NCI-H446 (cell line): ENCODE measurements at regions not wholly inside any gene's neighbourhood (a gene's known extent, or its start where the extent isn't known, plus 50 kb on each side); places are given as distances from the start of the nearest gene placed in this dataset.
"Not testable (repeated sequence)": the region's sequence is repeated elsewhere in the genome, so short reads cannot be mapped to it uniquely, and the experiment has no call there.

ENCODE experiments used
- DNase-seq, 2 experiments: peaks; one replicate each; lab custom pipeline; 2025; lab: John Stamatoyannopoulos, UW

DNA sequence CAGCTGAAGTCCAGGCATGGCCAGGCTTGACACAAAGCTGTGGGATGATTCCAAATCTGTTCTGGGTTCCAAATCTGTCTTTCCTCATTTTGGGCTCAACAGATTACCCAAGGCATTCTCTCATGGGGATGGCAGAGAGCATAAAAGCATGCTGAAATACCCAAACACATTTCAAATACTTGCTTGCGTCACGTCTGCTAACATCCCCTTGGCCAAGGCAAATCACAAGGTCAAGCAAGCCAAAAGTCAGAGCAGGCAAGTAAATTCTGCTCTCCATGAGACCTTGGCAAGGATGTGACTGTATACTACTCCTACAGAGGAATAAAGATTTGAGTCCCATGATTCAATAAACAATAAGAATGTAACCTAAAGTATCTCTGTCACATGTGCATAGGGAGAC, 306.7 kb downstream of the EPB41L4A start:
- no peak for DNase-seq

DNA sequence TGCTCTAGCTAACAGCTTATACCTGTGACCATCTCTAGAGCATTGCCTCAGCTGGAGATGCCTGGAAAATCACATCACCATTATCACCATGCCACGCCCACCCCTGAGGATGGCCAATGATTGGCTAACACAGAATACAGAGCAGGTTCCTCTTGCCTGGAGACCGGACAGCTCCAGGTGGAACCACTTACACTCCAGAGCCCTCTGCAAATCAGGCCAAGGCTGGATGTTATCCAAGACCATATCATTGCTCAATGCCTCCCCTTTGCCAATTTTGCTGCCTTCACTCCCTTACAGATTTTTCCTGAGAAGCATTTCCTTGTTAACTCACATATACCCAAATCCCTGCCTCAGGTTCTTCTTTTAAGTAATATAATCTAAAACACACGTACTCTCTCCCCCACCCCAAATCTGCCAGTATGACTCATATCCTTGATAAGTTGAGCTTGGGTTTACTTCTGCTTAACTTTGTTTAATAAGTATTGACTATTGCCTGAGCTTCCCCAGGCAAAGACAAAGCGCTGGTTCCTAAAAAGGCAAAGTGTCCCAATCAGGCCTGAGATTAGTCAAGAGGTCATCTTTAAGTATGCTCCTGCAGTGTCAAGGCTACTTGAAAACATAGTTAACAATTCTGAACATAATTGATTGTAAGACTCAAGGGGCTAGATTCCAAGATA, 309.6 kb downstream of the EPB41L4A start:
- peak in 1 of 2 experiments; percentile 36 for DNase-seq

DNA sequence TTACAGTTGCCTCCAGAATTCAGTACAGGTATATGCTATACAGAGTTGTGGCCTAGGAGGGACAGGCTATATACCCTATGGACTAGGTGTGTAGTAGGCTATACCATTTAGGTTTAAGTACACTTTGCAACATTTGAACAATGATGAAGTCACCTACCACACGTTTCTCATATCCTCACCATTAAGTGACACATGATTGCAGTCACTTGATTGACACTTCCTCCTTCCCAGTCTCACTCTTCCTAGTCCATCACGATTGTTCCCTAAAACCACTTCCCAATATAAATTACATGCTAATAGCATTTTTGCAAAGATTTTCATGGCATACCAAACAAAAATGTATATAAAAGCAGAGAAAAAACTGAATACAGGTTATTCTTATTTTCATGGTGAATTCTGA, 312.2 kb downstream of the EPB41L4A start:
- DNase-seq, result no peak

DNA sequence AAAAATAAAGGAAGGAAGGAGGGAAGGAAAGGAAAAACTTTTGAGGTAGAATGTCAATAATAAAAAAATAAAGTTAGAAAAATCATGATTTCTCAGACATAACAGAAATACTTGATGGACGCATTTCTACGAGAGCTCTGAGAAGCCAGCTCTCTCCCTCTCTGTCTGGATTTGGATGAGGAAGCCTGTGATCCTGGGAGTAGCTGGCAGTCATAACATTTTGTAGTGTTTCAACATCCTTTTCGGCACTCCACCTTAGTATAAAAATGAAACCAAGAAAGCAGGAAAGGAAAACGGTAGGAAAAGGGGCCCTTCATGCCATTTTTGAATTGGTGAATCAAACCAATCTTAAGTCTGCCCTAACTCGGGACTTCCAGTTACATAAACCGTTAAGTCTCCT, 321.3 kb downstream of the EPB41L4A start:
- no peak for DNase-seq

DNA sequence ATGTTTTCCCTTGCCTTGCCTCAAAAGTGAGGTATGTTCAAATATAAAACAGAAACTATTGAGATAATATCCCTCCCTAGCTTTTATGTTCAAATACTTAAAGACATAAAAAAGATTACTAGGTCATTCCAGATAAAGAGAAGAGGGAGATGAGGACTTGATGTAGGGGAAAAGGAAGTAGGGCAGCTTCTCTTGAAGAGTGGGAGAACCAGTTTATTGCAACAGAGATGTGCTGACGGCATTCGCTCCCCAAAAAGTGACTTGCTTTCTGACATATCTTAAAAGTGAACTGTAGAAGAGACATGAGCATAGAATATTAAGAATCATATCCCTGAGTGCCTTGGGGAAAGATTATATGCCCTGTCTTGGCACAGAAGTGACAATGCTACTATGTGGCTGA, 330.2 kb upstream of the NREP start:
- DNase-seq, result no peak

DNA sequence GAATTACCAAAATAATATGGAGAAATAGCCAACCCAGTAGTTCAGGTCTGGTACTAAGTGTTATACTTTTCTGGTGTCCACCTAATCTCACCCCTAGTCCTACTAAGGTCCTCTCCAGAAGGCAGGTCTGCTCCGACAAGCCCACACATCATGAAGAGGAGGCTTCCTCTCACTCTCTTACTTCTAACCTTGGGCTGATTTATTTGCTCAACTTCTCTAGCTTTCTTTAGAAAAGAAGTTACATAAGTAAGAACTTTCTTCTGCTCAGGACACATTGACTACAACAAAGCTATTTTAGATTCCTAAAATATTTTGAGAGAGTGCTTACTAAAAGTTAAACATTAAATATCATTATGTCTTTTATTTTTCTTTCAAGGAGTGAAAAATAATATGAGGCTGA, 329.7 kb upstream of the NREP start:
- peak in 1 of 2 experiments; percentile 0 for DNase-seq

DNA sequence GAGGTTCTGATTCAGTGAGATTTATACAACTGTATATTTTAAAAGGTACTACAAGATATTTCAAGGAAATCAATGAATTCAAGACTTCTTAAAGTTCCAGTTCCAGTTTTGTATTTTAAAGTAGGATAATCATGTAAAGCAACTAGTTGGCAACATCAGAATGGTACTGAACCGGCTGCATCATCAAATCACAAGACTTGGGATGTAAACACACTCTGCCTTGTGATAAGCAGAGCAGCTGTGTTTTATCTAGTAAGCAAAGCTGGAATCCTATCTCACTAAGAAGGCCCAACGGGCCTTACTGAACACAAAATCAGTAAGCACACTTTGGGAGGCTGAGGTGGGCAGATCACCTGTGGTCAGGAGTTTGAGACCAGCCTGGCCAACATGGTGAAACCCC, 327.2 kb upstream of the NREP start:
- DNase-seq, result no peak

DNA sequence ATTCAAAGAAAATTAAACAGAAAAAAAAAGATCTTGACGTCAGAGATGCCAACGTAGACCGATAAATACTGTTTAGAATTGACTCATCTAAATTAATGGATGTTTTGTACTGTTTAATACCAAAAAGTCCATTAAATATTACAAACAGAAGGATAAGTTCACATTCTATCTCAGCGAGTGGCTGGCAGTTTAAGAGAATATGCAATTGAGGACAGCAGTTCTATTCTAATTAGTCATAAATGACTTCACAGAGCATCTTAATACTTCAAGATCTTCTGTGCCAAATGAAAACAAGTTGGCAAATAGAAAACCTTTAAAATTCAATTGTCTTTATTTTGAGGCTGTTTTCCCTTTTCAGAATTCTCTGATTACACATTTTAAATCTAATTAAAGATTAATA, 326.6 kb upstream of the NREP start:
- DNase-seq, result no peak

DNA sequence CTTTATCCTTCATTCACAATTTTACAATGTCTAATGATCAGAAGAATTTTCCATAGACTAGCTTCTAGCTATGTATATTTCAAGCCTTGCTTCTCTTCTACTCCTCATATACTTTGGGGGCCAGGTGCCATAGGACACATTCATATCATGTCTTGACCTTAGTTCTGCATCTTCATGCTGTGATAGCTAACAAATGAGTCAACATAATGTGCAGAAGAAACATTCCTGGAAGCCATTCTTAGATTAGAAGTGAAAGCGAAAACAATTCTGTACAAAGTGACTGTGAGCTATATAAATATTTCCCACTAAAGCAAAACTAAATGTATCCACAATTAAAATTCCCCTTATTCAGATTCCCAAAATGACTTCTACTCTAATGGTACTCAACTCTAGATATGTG, 320.2 kb upstream of the NREP start:
- DNase-seq, result no peak

DNA sequence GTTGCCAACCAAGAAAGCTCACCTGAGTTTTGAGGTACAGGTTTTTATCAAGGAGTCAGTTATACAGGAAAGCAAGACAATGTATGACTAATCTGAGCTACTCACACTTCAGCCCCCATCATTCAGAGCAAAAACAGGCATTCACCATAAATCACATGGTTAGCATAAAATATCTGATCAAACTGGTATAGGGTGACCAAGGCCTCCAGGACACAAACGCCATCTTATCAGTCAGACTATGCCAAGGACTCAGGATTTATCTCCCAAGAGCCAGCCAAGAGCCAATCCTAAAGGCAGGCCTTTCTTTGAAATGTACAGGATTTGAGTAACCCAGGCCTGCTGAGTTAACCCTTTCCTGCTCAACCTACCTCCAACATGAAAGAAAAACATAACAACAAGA, 313.0 kb upstream of the NREP start:
- DNase-seq, result no peak

DNA sequence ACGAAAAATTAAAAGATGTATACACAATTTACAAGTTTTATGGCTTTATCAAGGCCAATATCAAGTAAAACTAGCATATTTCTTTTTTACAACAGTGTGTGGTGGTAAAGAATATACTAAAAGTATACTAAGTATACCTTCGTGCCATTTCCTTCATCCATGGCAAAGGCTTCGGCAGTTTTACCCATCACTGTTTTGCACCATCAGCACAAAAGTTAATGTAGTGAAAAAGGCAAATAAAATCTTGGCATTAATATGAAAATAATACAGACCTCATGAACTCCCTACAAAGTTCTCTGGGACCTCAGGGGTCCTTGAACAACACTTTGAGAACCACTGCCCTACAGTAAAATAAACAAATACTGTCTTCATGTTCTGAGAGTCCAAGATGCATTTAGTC, 312.3 kb upstream of the NREP start:
- no peak for DNase-seq

DNA sequence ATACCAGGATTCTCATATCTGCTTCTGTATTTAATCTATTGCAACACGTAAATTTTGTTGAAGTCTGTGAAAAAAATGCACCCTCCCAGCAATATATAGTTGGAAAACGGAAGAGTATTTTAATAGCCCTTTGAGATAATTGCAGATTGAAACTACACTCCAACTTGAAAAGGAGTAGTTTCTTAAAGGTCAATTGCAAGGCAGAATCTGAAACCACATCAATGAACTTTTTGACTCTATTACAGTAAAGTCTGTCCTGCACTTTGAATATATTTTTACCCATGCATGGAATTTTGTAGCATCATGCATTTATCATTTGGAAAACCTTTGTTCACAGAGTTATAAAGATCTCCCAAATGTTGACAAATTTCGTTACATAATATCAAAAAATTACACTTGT, 311.6 kb upstream of the NREP start:
- DNase-seq, result no peak

DNA sequence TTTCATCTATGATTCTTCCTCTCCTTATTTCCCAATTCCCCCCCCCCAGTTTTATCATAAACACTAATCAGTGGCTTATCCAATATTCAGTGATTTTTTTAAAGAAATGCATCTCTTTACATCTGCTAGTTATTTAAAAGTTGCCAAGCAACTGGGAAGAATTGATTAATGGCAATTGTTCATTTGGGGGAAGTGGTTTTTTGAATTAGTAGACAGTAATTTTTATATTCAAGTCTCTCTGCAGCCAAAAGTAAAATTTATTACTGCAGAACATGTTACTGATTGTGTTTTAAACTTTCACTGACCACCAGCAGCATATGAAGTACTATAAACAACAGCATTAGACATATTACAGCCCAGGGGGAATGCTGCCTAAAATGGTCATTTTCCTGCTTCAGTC, 308.8 kb upstream of the NREP start:
- no peak for DNase-seq

DNA sequence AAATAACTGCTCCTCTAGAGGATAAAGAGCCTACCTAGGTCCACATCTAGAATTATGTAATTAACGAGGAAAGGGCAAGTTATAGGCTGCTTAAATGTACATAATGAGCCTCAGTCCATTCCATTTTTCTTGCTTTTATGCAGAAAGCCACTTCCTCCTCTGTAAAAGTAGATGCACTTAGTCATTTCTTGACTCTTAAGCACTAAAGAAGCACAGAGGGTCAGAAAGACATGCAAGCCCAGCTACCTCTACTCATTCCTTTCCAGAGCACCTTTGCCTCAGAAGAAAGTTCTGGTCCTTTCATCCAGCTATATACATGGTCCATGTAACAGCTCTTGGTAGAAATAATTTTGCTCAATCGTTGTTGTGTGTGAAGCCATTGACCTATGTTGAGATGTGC, 308.0 kb upstream of the NREP start:
- DNase-seq, result no peak

DNA sequence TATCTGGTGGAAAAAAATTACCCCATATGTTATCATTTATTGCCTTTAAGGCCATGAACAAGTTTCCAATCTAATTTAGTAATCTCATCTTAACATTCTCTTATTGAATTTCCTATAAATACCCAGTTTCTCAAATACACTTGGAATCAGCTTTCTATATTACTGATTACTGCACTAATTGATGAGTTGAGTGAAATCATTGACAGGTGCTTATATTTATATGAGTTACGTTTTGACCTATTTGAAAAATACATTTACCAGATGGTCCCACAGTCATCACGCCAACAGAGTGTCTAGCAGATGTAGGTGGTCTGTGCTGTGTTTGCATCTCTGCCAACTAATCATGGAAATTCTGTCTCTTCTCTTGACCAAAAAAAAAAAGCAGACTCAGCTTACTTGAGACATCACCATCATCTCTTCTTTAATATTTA, 307.3 kb upstream of the NREP start:
- peak; percentile 1 to 30 for DNase-seq

DNA sequence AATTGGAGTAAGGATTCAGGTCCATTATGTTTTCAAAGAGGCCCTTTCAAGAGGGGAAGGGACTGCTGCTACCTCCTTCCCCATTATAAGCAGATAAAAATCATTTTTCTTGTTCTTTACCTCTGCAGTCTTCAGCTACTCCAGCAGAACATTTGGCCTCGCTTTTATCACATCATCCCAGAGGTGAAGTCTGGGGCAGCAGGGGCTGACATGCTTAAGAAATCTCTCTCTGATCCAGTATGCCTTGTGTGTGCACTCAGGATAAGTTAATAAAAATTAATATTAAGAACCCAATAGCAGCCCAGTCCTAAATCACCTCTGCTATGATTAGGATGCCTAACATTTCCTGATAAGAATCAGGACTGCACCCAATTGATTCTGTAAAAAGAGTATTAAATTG, 306.9 kb upstream of the NREP start:
- no peak for DNase-seq

DNA sequence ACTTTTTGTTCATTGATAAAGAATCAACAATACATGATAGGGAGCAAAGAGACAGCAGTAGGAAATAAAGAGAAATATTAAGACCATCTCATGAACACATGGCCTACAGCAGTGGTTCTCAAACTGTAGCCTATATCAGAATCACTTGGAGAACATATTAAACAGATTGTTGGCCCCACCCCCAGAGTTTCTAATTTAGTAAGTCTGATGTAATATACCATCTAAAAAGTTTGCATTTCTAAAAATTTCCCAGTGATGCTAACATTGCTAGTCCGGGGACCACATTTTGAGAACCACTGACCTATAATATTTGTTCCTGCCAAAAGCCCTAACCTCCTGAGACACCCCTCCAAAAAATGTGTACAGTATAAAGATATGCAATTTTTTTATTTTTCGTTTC, 306.2 kb upstream of the NREP start:
- DNase-seq, result no peak

DNA sequence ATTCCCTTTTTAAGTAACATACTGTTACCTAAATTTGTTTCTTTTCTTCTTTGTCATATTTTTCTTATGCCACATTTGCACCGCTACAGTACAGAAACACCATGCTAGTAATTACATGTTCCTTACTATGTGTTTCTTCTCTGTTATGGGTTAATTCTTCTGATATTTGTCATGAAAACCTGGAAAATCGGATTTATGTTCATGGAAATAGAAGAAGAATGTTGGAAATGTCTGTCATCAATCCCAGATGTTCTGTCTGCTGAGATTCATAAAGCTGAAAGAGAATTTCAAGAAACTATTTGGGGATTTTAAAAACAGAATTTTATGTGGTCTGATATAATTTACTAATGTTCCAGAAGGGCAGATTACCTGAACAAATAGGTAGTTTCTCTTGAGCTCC, 305.2 kb upstream of the NREP start:
- DNase-seq, result no peak

DNA sequence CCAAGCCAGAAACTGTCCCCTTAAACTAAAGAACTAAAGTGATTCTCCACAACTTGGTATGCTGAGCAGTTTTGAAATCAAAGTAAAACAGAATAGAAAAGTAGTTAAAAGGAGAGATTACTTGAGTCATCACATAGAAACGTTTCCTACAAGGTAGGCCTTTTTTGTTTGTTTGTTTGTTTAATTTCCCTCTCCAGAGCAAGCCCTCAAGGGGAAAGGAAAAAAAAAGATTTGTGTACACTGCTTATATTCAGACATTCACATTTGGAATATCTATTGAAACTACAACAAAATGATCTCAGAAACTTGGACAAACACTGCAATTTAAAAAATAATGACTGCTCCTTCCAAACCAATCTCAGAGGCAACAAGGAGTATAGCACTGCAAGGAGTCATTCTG, 304.7 kb upstream of the NREP start:
- DNase-seq, result no peak

DNA sequence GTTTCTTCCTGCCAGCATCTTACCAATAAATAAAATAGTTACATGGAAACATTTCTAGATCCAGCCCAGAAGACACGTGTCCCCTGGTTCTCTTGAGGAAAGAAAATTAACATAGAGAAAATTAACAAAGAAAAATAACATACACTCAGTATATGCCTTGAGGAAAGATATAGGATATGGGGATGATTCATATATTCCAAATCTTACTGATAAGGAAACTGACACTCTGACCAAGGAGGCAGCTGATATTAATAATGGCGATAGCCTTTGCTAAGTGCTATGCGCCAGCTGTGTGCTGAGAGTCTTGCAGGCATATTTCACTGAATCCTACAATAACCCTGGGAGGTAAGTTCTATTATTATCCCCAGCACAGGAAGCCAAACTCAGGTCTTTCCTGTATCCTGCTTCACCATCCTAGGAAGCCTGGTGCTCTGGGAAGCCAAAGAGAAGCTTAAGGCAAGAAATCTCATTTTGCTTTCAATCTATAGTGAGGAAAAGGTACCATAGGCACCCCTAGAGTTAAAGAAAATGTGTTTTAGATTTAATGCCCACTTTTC, 302.7 kb upstream of the NREP start:
- no peak for DNase-seq

DNA sequence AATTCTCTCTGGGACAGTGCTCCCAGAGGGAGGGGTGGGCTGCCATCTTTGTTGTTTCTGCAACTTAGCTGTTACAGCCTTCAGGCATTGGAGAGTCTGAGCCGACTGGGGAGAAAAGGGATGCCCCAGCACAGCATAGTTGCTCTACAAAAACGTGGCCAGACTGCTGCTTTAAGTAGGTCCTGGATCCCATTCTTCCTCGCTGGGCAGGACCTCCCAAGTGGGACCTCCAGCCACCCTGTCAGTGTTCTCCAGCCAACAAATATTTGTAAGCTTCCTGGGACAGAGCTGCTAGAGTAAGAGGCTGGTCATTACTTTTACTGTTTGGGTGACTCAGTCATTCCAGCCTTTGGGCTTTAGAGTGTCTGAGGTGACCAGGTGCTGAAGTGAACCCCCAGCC, 292.7 kb upstream of the NREP start:
- no peak for DNase-seq

DNA sequence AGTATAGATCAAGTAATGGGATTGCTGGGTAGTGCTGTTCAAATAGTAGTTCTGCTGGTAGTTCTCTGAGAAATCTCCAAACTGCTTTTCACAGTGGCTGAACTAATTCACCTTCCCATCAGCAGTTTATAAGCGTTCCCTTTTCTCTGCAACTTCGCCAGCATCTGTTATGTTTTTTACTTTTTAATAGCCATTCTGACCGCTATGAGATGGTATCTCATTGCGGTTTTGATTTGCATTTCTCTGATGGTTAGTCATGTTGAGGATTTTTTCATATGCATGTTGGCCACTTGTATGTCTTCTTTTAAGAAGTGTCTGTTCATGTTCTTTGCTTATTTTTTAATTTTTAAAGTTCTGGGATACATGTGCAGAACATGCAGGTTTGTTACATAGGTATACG, 279.2 kb upstream of the NREP start:
- DNase-seq, result no peak

DNA sequence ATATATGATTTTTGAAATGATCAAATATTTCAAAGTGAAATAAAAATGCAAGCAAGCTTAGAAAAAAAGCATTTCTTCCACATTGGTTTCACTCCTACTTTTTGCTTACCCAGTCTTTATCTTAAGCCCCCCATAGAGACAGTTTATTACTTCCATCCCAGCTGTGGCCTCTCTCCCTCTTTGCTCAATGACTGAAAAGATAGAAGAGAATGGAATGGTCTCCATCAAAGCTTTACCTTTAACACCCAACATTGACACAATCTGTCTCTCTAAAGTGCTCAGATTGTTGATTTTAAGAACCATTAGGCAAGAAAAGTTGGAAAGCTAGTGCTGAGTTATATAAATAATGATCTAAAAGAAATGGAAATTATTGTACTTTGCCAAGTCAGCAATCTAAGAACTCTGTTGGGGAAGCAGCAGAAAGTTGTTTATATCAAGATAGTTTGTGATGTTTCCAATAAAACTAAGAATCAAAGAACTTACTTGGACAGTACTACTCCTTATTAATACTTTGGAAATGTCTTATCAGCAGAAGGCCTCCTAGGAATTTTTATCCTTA, 277.5 kb upstream of the NREP start:
- no peak for DNase-seq

DNA sequence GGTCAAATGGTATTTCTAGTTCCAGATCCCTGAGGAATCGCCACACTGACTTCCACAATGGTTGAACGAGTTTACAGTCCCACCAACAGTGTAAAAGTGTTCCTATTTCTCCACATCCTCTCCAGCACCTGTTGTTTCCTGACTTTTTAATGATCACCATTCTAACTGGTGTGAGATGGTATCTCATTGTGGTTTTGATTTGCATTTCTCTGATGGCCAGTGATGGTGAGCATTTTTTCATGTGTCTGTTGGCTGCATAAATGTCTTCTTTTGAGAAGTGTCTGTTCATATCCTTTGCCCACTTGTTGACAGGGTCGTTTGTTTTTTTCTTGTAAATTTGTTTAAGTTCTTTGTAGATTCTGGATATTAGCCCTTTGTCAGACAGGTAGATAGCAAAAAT, 269.9 kb upstream of the NREP start:
- DNase-seq, result not testable (repeated sequence)
